Psoas muscle (tissue), 7 donors: ENCODE measurements at regions not wholly inside any gene's neighbourhood (a gene's known extent, or its start where the extent isn't known, plus 50 kb on each side); places are given as distances from the start of the nearest gene placed in this dataset.

Source experiments
- ATAC-seq, 4 donors: fragments of 200-7000 bp; cut with Tn5 transposase; one replicate each; pipeline ENCODE4 v1.9.1; 2020; ENCODE audit warnings: moderate library complexity in 3 of 4, mild to moderate bottlenecking in 2 of 4
- DNase-seq, 2 donors: peaks; one replicate each; pipeline ENCODE4 v3.0.0-alpha.2; 2020
- H3K27ac ChIP-seq: fragments of 200-600 bp; one replicate; pipeline ENCODE4 v1.8.0; 2022
- H3K27me3 ChIP-seq, 3 donors: fragments of 200-600 bp in 1 of 3; one replicate each; pipeline versions ENCODE4 v1.6.1 to v1.8.0; 2013 to 2022; ENCODE audit warnings: low read length in 2 of 3, mild to moderate bottlenecking in 2 of 3, moderate library complexity in 1 of 3; ENCODE audit not compliant: insufficient read depth in 3 of 3
- H3K36me3 ChIP-seq, 2 donors: fragments of 200-600 bp in 1 of 2; one replicate each; pipeline versions ENCODE4 v1.6.1 to v1.8.0; 2013 to 2022; ENCODE audit warnings: low read depth in 1 of 2, mild to moderate bottlenecking in 1 of 2, moderate library complexity in 1 of 2; ENCODE audit not compliant: insufficient read depth in 1 of 2
- H3K4me1 ChIP-seq: fragments of 200-600 bp; one replicate; pipeline ENCODE4 v1.8.0; 2022
- H3K4me3 ChIP-seq: fragments of 200-600 bp; one replicate; pipeline ENCODE4 v1.8.0; 2022; ENCODE audit warnings: mild to moderate bottlenecking
- H3K9me3 ChIP-seq: fragments of 200-600 bp; one replicate; pipeline ENCODE4 v1.8.0; 2022
- WGBS, 3 donors: extraction: QIAGEN DNeasy Blood & Tissue Kit; methylation state at CpG; one replicate each; pipeline versions ENCODE4 v1.1.6 to v1.1.7; 2013; 5-methylcytosine and 5-hydroxymethylcytosine counted together
- intact Hi-C, 2 donors: fragments of 100-400 bp; cut with DNase I; formaldehyde crosslinking; loops; one replicate each; pipeline versions ENCODE4 v1.11.0 to v1.14.2; 2022
- TF ChIP-seq, protein P1 (sequence below): fragments of 200-600 bp; IDR thresholded peaks from one replicate; pipeline ENCODE4 v1.8.0; 2022; ENCODE audit warnings: antibody characterized with exemption
- donor health status: healthy with polysubstance abuse.
- donor health status: DM: no; HTN: no; CAD: no; lungs with moderate emphysema.
- donor health status: Bipolar disorder and iron deficiency.
- donor health status: healthy.
- donor health status: DM: yes; HTN: yes; CAD: no.
- donor health status: DM: no; HTN: no; CAD: no.
- donor health status: DM: yes; HTN: yes; CAD: no.

DNA sequence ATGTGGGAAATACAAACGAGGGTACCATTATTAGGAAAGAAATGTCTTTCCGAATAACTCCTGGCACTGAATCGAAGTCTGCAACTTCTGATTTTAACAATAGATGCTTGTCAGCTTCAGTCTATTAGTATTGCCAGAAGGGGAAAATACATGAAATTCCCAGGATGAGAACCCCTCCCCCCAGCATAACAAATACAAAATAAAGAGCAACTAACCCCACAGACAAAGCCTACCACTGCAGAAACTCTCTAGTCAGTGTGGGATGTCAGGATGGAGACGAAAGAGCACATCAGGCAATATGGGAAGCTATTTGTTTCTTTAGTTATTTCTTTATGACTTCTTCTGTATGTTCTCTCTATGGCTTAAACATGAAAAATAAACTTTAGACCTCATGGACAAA is 365.0 kb upstream of the CDH2 start:
- no peak overlapping the region for H3K27ac ChIP-seq
- TF ChIP-seq, protein P1, sequence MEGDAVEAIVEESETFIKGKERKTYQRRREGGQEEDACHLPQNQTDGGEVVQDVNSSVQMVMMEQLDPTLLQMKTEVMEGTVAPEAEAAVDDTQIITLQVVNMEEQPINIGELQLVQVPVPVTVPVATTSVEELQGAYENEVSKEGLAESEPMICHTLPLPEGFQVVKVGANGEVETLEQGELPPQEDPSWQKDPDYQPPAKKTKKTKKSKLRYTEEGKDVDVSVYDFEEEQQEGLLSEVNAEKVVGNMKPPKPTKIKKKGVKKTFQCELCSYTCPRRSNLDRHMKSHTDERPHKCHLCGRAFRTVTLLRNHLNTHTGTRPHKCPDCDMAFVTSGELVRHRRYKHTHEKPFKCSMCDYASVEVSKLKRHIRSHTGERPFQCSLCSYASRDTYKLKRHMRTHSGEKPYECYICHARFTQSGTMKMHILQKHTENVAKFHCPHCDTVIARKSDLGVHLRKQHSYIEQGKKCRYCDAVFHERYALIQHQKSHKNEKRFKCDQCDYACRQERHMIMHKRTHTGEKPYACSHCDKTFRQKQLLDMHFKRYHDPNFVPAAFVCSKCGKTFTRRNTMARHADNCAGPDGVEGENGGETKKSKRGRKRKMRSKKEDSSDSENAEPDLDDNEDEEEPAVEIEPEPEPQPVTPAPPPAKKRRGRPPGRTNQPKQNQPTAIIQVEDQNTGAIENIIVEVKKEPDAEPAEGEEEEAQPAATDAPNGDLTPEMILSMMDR: no peak
- intact Hi-C loops: no loop called here
- no peaks in the 10 kb centered on the region for H3K4me1 ChIP-seq
- 54 to 66% (median 56%) methylated on average over 4 of the region's 4 CpGs for WGBS, 3 donors
- no peak for ATAC-seq
- DNase-seq: no peak
- H3K27me3 ChIP-seq: no peaks in the 10 kb centered on the region
- H3K9me3 ChIP-seq: no peaks in the 10 kb centered on the region
- no peaks in the 10 kb centered on the region for H3K36me3 ChIP-seq
- H3K4me3 ChIP-seq: no peak overlapping the region

DNA sequence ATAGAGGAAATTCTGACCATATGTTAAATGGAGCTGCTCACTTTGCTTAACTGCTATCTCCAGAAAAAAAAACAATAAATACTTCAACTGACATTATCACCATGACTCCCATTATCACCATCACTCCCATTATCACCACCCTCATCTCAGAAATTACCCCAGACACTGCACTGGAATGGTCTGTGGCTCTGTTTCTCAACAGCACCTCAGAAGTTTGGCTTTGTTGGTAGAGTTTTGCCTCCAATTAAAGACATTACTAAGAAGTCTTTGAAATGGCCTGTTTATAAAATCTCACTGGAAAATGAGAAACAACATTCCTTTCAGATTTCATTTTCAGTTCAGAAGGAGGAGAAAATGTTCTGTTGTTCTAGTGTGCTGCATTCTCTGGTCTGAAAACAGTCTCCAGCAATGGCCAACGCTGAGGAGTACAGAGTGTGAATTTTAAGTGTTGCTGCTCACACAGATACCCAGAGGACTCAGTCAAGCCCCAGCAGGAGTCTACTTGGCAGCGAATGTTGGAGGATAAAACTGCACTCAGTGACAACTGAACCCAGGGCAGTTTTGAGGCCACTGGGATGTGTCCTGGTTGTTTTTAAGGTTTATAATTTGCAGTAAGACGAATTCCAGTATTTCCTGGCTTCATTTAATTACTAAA is 364.5 kb upstream of the CDH2 start:
- no peak overlapping the region for H3K27ac ChIP-seq
- intact Hi-C loops: no loop called here
- TF ChIP-seq, protein P1: no peak

DNA sequence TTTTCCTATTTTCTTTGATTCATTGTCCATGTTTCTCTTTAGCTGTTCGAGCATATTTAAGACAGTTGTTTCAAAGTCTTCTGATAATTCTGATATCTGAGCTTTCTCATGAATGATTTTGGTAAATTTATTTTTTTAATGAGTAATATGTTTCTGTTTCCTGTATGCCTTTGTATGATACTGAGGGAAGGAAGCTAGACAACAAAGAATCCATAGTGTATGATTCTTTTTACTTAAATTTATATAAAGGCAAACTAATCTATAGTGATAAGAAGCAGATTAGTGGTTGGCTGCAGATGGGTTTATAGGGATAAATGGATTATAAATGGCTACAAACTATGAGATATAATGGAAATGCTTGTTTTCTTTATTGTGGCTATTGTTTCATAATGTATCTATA is 352.7 kb upstream of the CDH2 start:
- no peaks in the 10 kb centered on the region for H3K27me3 ChIP-seq
- 79 to 92% (median 84%) methylated on average over 1 of the region's 1 CpG for WGBS, 3 donors
- no peak for ATAC-seq

More for the DNA sequence above, 364.5 kb upstream of the CDH2 start:
- ATAC-seq: peak in 1 of 4 donors; percentile 38
- Histone ChIP-seq H3K4me1 (no peaks in the 10 kb centered on the region), H3K27me3 (no peaks in the 10 kb centered on the region), H3K9me3 (no peaks in the 10 kb centered on the region), H3K4me3 (no peak overlapping the region), H3K36me3 (no peaks in the 10 kb centered on the region)
- WGBS, 3 donors: 17 to 28% (median 20%) methylated on average over 3 of the region's 3 CpGs
- peak in 1 of 2 donors; percentile 32 for DNase-seq

DNA sequence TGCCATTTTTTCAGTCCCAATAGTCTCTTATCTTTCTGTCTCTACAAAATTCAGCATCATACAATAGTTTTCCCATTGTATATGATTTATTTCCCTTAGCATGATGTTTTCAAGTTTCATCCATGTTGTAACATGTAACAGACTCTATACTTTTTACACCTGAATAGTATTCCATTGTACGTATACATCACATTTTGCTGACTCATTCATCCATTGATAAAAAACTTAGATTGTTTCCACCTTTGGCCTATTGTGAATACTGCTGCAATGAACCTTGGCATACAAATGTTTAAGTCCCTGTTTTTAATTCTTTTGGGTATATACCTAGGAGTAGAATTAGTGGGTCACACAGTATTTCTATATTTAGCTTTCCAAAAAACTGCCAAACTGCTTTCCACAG is 349.3 kb upstream of the CDH2 start:
- WGBS, 3 donors: 93 to 98% (median 94%) methylated on average over 1 of the region's 1 CpG
- intact Hi-C loops: no loop called here
- no peaks in the 10 kb centered on the region for H3K27me3 ChIP-seq
- no peak overlapping the region for H3K4me3 ChIP-seq
- no peaks in the 10 kb centered on the region for H3K4me1 ChIP-seq
- DNase-seq (no peak), ATAC-seq (no peak)
- TF ChIP-seq, protein P1: no peak
- H3K27ac ChIP-seq: no peak overlapping the region
- no peaks in the 10 kb centered on the region for H3K36me3 ChIP-seq
- H3K9me3 ChIP-seq: no peaks in the 10 kb centered on the region

More for the DNA sequence above, 352.7 kb upstream of the CDH2 start:
- H3K27ac ChIP-seq: no peak overlapping the region
- H3K4me3 ChIP-seq: no peak overlapping the region
- no peak for DNase-seq
- TF ChIP-seq, protein P1: no peak
- no peaks in the 10 kb centered on the region for H3K9me3 ChIP-seq
- H3K4me1 ChIP-seq: no peaks in the 10 kb centered on the region
- intact Hi-C loops: no loop called here
- H3K36me3 ChIP-seq: no peaks in the 10 kb centered on the region
